ENCODE measurements at regions not wholly inside any gene's neighbourhood (a gene's known extent, or its start where the extent isn't known, plus 50 kb on each side); places are given as distances from the start of the nearest gene placed in this dataset.

GRCh38 chr12:46590991-46591703 is 218.6 kb upstream of the SLC38A2 start:
- Histone ChIP-seq H3K4me3 (ENCODE audit: insufficient read depth, low read depth, low read length) (no peak overlapping the region), H4K20me1 (ENCODE audit: insufficient read depth, low read length) (no peaks in the 10 kb centered on the region), H3K9ac (ENCODE audit: low read depth, low read length) (no peak overlapping the region), H3K27ac (ENCODE audit: insufficient read depth, low read length) (no peak overlapping the region), H3K18ac (ENCODE audit: low read depth, low read length) (no peak overlapping the region), H3K9me3 (ENCODE audit: control insufficient read depth, insufficient read depth, low read length) (no peaks in the 10 kb centered on the region), H3K4me1 (ENCODE audit: control insufficient read depth, insufficient read depth, low read length) (peaks cover 1% of the 10 kb centered on the region), H2AK5ac (ENCODE audit: low read depth, low read length) (peak overlapping the region; percentile 27; the same call in 1 of the 2 replicates), H3K36me3 (ENCODE audit: control insufficient read depth, insufficient read depth, low read length) (no peaks in the 10 kb centered on the region), H2BK120ac (ENCODE audit: low read depth, low read length) (no peak overlapping the region), H3K23ac (ENCODE audit: low read depth, low read length) (no peak overlapping the region), H3K27me3 (ENCODE audit: control insufficient read depth, insufficient read depth, low read length) (no peaks in the 10 kb centered on the region), H4K5ac (ENCODE audit: low read depth, low read length) (no peak overlapping the region), H4K91ac (ENCODE audit: insufficient read depth, low read depth, low read length) (0 out of 2 replicates have a peak overlapping the region, but pooled peaks have one; percentile 15), H2BK20ac (ENCODE audit: low read depth, low read length) (no peak overlapping the region; the same call in 1 of the 2 replicates), H2BK15ac (ENCODE audit: low read depth, low read length) (no peak overlapping the region; the same call in 2 of the 3 replicates), H3K14ac (replicated peaks; ENCODE audit: low read depth, low read length) (no peak overlapping the region), H2BK5ac (ENCODE audit: low read depth, low read length, poor library complexity, severe bottlenecking) (no peak overlapping the region), H4K8ac (ENCODE audit: low read depth in 2 of 2, low read length in 2 of 2) (peak overlapping the region; percentile 16 to 53; a peak in 2 of 4 replicates), H3K56ac (ENCODE audit: extremely low read depth, insufficient read depth, low read length) (no peak overlapping the region), H3K4me2 (ENCODE audit: low read depth, low read length) (no peak overlapping the region), H3K4ac (ENCODE audit: low read depth, low read length) (peak overlapping the region; percentile 53; the same call in 1 of the 2 replicates), H3K79me1 (ENCODE audit: low read depth in 1 of 2, low read length in 2 of 2) (peaks cover 0 to 1% of the 10 kb centered on the region in 2 experiments; a peak in 1 of 4 replicates), H2AK9ac (replicated peaks; ENCODE audit: low read depth, low read length, poor library complexity) (no peak overlapping the region), H2AFZ (replicated peaks; ENCODE audit: low read length, poor library complexity) (no peak overlapping the region), H3K9me1 (ENCODE audit: insufficient read depth, low read length) (peaks cover 1% of the 10 kb centered on the region)
- no TSS peak for BruUV-seq (replicated peaks)
- ATAC-seq (ENCODE audit: low read depth) (no peak), DNase-seq (no peak)
- WGBS, 2 experiments (ENCODE audit: extremely low coverage in 2 of 2, insufficient read length in 1 of 2) = no CpG with 5 or more reads among the region's 5 CpGs
- intact Hi-C loops (cut with micrococcal nuclease) = no loop called here
- POLR2A ChIA-PET (ENCODE audit: unreplicated experiment) = no interaction called here
- no peak for TF ChIP-seq POLR2A (IDR thresholded peaks at IDR 0.05; ENCODE audit: low read depth, low read length)
- no peak for TF ChIP-seq FOS (IDR thresholded peaks at IDR 0.05; ENCODE audit: low read depth, low read length)
- TF ChIP-seq SMC3 (IDR thresholded peaks at IDR 0.05; ENCODE audit: low read depth, low read length) = no peak
- TF ChIP-seq CHD1 (IDR thresholded peaks at IDR 0.05; ENCODE audit: low read depth, low read length) = no peak
- TF ChIP-seq USF2 (IDR thresholded peaks at IDR 0.05; ENCODE audit: low read depth, low read length) = no peak
- TF ChIP-seq, protein P1, sequence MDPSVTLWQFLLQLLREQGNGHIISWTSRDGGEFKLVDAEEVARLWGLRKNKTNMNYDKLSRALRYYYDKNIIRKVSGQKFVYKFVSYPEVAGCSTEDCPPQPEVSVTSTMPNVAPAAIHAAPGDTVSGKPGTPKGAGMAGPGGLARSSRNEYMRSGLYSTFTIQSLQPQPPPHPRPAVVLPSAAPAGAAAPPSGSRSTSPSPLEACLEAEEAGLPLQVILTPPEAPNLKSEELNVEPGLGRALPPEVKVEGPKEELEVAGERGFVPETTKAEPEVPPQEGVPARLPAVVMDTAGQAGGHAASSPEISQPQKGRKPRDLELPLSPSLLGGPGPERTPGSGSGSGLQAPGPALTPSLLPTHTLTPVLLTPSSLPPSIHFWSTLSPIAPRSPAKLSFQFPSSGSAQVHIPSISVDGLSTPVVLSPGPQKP (IDR thresholded peaks at IDR 0.05; ENCODE audit: borderline replicate concordance, low read depth, low read length) = no peak
- TF ChIP-seq CEBPB (IDR thresholded peaks at IDR 0.05; ENCODE audit: low read depth, low read length) = no peak
- TF ChIP-seq RCOR1 (IDR thresholded peaks at IDR 0.05; ENCODE audit: insufficient replicate concordance, low read length) = no peak
- TF ChIP-seq MAFK (IDR thresholded peaks at IDR 0.05; ENCODE audit: low read depth, low read length) = no peak
- TF ChIP-seq CTCF (conservative IDR thresholded peaks at IDR 0.05; ENCODE audit: low read depth, low read length) = no peak
- TF ChIP-seq RFX5 (IDR thresholded peaks at IDR 0.05; ENCODE audit: low read depth, low read length) = no peak
- no peak for TF ChIP-seq MXI1 (IDR thresholded peaks at IDR 0.05; ENCODE audit: borderline replicate concordance, low read depth, low read length)
- TF ChIP-seq MAZ (IDR thresholded peaks at IDR 0.05; ENCODE audit: borderline replicate concordance, low read depth, low read length) = no peak
- TF ChIP-seq NFE2L2 (IDR thresholded peaks at IDR 0.05; ENCODE audit: low read depth, low read length) = no peak
- in situ Hi-C loops (cut with MboI; ENCODE audit: low sequenced_read_pairs) = no loop called here
- CTCF ChIA-PET = no interaction called here
- dilution Hi-C loops (cut with HindIII; ENCODE audit: low sequenced_read_pairs, unreplicated experiment) = no loop called here

All from IMR-90 (cell line).